GM21737 (cell line): ENCODE measurements at regions not wholly inside any gene's neighbourhood (a gene's known extent, or its start where the extent isn't known, plus 50 kb on each side); places are given as distances from the start of the nearest gene placed in this dataset.
"Not testable (repeated sequence)": the region's sequence is repeated elsewhere in the genome, so short reads cannot be mapped to it uniquely, and the experiment has no call there.

ENCODE experiments used
- ATAC-seq: cut with Tn5 transposase; IDR thresholded peaks from one replicate; pipeline ENCODE4 v1.9.1; 2021; ENCODE audit warnings: mild to moderate bottlenecking, moderate library complexity; ENCODE audit not compliant: unreplicated experiment

GRCh38 chr17:70905796-70906195 is 736.5 kb downstream of the KCNJ2 start:
- ATAC-seq: no peak

- ATAC-seq: no peak
Observed at GRCh38 chr17:70906808-70907207, 737.5 kb downstream of the KCNJ2 start.

GRCh38 chr17:70912716-70913485 is 743.6 kb downstream of the KCNJ2 start:
- no peak for ATAC-seq

GRCh38 chr17:70916469-70916868 is 747.1 kb downstream of the KCNJ2 start:
- ATAC-seq: no peak

DNA sequence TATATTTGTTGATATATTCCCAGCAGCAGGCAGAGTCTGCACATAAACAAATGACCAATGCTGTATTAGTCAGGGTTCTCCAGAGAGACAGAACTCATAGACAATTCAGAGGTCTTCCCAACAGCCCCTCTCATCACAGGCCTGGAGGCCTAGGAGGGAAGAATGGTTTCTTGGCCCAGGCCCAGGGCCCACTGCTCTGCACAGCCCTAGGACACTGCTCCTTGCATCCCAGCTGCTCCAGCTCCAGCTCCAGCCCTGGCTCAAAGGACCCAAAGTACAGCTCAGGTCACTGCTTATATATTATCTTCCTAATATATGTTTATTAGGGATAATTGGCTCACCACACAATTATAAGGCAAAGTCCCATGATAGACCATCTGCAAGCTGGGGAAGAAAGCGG is 749.9 kb downstream of the KCNJ2 start:
- ATAC-seq: no peak

- no peak for ATAC-seq
Observed at GRCh38 chr17:70920416-70920815, 751.1 kb downstream of the KCNJ2 start.

GRCh38 chr17:70922268-70922667 is 752.9 kb downstream of the KCNJ2 start:
- ATAC-seq: no peak

GRCh38 chr17:70924776-70925175 is 755.4 kb downstream of the KCNJ2 start:
- no peak for ATAC-seq

DNA sequence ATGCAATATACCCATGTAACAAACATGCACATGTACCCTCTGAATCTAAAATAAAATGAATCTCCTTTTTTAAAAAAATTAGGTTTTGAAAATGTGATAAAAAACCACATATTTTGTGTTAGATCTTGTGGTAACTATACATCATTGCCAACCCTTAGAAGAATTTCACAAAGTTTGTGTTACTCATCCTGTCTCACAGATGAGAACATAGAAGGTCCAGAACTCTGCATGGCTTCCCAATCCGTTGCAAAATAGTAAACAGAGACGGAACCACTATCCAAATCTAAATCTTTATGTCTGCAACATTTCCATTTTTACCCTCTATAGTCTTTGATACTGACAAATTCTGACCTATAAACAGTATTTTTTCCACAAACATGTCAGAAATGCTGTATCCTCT is 759.9 kb downstream of the KCNJ2 start:
- no peak for ATAC-seq

DNA sequence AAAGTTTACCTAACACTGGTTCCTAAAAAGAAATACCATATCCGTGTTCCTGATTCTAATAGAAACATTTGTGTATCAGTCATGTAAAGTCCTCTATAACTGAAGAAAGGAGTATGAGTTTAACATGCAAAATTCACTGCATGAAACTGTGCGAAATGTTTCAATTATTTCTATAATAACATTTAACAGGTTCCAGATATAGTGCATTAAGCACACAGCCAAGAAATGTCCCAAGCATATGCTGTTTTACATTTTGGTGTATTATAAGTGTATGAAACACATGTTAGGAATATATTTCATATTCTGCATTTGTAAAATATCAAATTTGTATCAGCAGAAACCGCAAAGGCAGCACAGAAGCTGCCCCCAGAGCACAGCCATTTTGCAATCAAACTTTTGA is 764.9 kb downstream of the KCNJ2 start:
- no peak for ATAC-seq

DNA sequence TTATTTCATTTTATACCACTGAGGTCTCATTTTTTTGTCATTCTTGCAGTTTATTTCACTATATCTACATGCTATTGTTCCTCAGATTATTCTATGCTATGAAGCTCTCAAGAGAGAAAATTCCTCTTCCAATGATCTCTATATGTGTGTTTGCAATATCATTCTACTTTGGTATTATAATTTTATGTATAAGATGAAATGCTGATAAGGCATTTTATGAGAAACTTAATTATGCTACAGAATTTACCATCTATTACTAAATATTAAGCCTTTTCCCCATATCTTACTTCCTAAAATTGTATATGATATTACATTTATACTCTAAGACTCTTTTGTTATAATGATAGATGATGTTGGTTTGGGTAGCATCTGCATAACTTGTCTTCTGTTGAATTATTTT is 765.5 kb downstream of the KCNJ2 start:
- no peak for ATAC-seq

DNA sequence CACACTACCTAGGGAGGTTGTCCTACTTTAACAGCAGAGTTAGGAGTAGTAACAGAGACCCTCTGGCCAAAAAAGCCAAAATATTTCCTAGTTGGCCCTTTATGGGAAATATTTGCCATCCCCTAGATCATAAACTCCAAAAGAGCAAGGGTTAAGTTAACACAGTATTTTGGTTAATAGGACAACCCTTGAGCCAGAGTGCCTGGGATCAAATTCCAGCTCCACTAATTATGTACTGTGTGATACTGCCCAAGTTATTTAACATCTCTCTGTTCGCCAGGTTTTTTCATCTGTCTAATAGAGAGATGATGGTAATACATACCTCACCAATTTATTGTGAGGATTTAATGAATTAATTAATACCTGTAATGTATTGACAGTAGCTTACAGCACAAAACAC is 767.4 kb downstream of the KCNJ2 start:
- no peak for ATAC-seq

DNA sequence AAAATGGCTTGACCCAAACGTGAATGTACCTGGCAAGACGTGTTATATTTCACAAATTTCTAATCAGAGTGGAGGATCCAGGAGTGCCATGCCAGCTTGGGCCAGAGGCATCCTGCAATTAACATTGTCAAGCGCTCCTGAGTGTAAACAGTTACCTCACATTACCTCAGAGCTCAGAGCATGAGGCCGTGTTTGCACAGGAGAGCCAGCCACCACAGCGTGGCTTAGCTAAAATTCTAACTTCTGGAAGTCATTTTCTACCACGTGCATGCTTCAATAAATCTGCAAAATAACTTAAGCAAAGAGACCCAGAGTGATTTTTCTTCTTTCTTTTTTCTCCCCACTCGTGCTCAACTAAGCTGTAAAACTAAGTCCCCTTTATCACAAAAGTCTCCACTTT is 769.0 kb downstream of the KCNJ2 start:
- no peak for ATAC-seq

- no peak for ATAC-seq
Observed at GRCh38 chr17:70945386-70945785, 776.1 kb downstream of the KCNJ2 start.

DNA sequence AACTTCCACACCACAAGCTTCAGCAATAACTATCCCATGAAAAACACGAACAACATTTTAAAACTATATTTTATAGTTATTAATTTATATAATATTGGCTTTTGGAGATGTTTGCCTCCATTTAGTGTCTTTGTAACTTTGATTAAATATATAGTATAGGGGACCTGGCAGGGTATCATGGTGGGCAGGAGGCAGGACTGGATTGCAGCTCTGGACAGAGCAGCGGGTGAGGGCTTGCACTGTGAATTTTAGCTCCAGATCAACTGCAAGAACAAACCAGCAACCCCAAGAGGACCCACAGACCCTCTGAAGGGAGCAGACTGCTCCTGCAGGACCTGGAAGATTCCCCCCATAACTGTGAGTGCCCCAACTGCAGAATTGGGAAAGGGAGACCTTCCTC is 777.9 kb downstream of the KCNJ2 start:
- ATAC-seq: no peak

GRCh38 chr17:70947636-70948565 is 778.6 kb downstream of the KCNJ2 start:
- no peak for ATAC-seq

DNA sequence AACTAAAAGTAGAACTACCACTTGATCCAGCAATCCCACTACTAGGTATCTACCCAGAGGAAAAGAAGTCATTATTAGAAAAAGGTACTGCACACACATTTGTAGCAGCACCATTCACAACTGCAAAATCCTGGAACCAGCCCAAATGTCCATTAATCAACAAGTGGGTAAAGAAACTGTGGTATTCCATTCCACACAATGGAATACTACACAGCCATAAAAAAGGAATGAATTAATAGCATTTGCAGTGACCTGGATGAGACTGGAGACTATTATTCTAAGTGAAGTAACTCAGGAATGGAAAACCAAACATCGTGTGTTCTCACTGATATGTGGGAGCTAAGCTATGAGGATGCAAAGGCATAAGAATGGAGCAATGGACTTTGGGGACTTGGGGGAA is 783.8 kb downstream of the KCNJ2 start:
- not testable (repeated sequence) for ATAC-seq

- no peak for ATAC-seq
Observed at GRCh38 chr17:70955441-70955840, 786.1 kb downstream of the KCNJ2 start.

DNA sequence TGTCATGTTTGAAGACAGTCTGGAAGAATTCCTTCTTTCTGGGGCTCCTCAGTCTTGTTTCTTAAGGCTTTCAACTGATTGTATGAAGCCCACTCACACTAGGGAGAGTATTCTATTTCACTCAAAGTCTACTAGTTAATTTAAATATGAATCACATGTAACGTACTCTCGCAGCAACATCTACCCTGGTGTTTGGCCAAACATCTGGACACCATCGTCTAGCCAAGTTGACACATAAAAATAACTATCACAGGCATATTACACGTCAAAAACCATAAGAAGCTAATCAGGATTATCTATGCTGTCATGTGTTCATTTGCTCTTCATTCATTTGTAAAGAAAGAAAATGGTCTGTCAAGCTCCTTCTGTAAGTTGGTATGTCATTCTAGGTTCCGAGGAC is 787.4 kb downstream of the KCNJ2 start:
- ATAC-seq: no peak

GRCh38 chr17:70961341-70961740 is 792.0 kb downstream of the KCNJ2 start:
- no peak for ATAC-seq

DNA sequence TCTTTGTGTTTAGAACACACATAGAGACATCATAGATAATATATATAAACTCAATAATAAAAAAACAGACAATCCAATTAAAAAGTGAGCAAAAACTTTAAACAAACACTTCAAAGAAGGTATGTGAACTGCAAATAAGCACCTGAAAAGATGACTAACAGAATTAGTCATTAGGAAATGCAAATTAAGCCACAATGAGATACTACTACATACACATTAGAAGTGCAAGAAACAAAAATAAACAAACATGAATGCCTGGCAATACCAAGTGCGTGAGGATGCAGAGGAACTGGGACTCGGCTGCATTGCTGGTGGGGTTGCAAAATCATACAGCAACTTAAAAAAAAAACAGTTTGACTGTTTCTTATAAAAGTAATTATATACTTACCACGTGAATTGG is 799.0 kb downstream of the KCNJ2 start:
- ATAC-seq: no peak

DNA sequence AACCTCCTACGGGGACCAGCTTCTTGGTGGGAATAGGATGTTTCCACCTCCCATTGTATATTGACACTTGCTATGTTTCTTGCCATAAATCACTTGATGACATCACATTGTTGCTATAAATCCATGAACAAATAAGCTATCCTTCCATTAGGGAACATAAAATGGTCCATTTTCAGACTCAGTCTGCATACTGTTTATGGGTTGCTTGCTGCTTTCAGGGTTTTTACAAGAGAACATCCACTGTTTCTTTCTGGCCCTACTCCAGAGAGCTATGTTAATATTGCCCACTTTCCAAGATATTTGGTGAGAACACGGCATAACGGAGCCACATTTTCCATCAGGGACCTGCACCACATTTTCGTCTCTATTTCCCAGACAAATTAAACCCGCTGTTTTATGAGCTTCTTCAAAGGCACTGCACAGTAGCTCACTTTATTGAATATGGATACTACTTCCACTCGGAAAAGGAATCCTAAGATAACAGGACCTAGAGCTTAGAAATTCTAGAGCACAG is 800.2 kb downstream of the KCNJ2 start:
- no peak for ATAC-seq
